ENCODE measurements at regions not wholly inside any gene's neighbourhood (a gene's known extent, or its start where the extent isn't known, plus 50 kb on each side); places are given as distances from the start of the nearest gene placed in this dataset.

GRCh38 chr16:86730086-86730485 is 151.7 kb downstream of the FOXL1 start:
- DNase-seq (ENCODE audit: low read depth in 1 of 2, low spot score in 1 of 2) (no peak), ATAC-seq (no peak), FAIRE-seq (no peak)
- no peaks in the 10 kb centered on the region for H3K9me3 ChIP-seq
- H3K4me2 ChIP-seq: no peak overlapping the region
- TF ChIP-seq KDM5A (IDR thresholded peaks at IDR 0.05) (no peak), SMC3 (IDR thresholded peaks at IDR 0.05) (no peak), CHD4 (IDR thresholded peaks at IDR 0.05; ENCODE audit: borderline replicate concordance) (no peak), EHF (CRISPR knock-in tag; IDR thresholded peaks at IDR 0.05) (no peak), ATOH8 (CRISPR knock-in tag; IDR thresholded peaks at IDR 0.05; ENCODE audit: low read depth) (no peak), NFE2L2 (conservative IDR thresholded peaks at IDR 0.05; ENCODE audit: low read length) (no peak), RNF2 (IDR thresholded peaks at IDR 0.05; ENCODE audit: borderline replicate concordance, low read depth) (no peak), GATA3 (IDR thresholded peaks at IDR 0.05; ENCODE audit: borderline replicate concordance) (no peak), ZC3H11A (IDR thresholded peaks at IDR 0.05) (no peak), FOXS1 (CRISPR knock-in tag; IDR thresholded peaks at IDR 0.05) (no peak), USF2 (IDR thresholded peaks at IDR 0.05) (no peak), RARB (CRISPR knock-in tag; IDR thresholded peaks at IDR 0.05) (no peak), CBX2 (IDR thresholded peaks at IDR 0.05; ENCODE audit: borderline replicate concordance, low read depth) (no peak), HDAC2 (IDR thresholded peaks at IDR 0.05) (no peak), MAFK (IDR thresholded peaks at IDR 0.05; ENCODE audit: partially characterized antibody) (no peak), REST (IDR thresholded peaks at IDR 0.05) (no peak)
- POLR2A ChIA-PET: no interaction called here
- no peak overlapping the region for H3K27ac ChIP-seq
- H3K4me1 ChIP-seq: no peaks in the 10 kb centered on the region
- CTCF ChIA-PET: interaction anchor here (1.1 kb wide), 1 partner anchor 12 kb away, joined by 3 read pairs; no protein-coding TSS in a partner anchor
- 46% methylated on average over 5 of the region's 5 CpGs for WGBS (ENCODE audit: missing lambda C conversion rate)
- no peak overlapping the region for H3K4me3 ChIP-seq

GRCh38 chr16:86730597-86730996 is 152.2 kb downstream of the FOXL1 start:
- Histone ChIP-seq H3K27ac (no peak overlapping the region), H3K4me2 (no peak overlapping the region), H3K9me3 (no peaks in the 10 kb centered on the region), H3K4me1 (no peaks in the 10 kb centered on the region), H3K4me3 (no peak overlapping the region)
- ChIA-PET POLR2A (interaction anchor here (0.8 kb wide), 1 partner anchor 12 kb away, joined by 3 read pairs; no protein-coding TSS in a partner anchor), CTCF (interaction anchor here (1.1 to 2.0 kb wide), 2 partner anchors 11 to 332 kb away, joined by 3 to 7 read pairs; no protein-coding TSS in a partner anchor)
- ATAC-seq (no peak), FAIRE-seq (no peak), DNase-seq (ENCODE audit: low read depth in 1 of 2, low spot score in 1 of 2) (no peak)
- WGBS (ENCODE audit: missing lambda C conversion rate): 74% methylated on average over 12 of the region's 12 CpGs
- no peak for TF ChIP-seq ZNF302 (CRISPR knock-in tag; IDR thresholded peaks at IDR 0.05)
- TF ChIP-seq RAD21 (conservative IDR thresholded peaks at IDR 0.05 in 1 of 2, IDR thresholded peaks at IDR 0.05 in 1 of 2): no peak
- no peak for TF ChIP-seq POLR2AphosphoS2 (conservative IDR thresholded peaks at IDR 0.05; ENCODE audit: low read length)
- no peak for TF ChIP-seq PBX3 (IDR thresholded peaks at IDR 0.05)

All from A549 (cell line).